ENCODE measurements at regions not wholly inside any gene's neighbourhood (a gene's known extent, or its start where the extent isn't known, plus 50 kb on each side); places are given as distances from the start of the nearest gene placed in this dataset.

DNA sequence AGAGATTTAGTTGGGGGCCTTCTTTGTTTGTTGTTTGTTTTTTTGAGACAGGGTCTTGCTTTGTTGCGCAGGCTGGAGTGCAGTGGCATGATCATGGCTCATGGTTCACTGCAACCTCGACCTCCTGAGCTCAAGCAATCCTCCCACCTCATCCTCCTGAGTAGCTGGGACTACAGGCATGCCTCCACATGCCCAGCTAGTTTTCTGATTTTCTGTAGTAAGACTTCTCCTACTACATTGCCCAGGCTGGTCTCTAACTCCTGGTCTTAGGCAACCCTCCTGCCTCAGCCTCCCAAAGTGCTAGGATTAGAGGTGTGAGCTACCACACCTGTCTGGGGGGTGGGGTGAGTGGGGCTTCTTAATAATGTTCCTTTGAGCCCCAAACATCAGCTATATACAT lies 148.3 kb upstream of the ADAMTS9 start:
- DNase-seq (ENCODE audit: low spot score): no peak
- no peaks in the 10 kb centered on the region for H3K9me3 Mint-ChIP-seq (ENCODE audit: unreplicated experiment)
- H3K27me3 Mint-ChIP-seq (ENCODE audit: unreplicated experiment): no peaks in the 10 kb centered on the region
- peaks cover 2% of the 10 kb centered on the region for H3K4me1 Mint-ChIP-seq (ENCODE audit: unreplicated experiment)
- no peak overlapping the region for H3K27ac Mint-ChIP-seq (ENCODE audit: unreplicated experiment)
- no peaks in the 10 kb centered on the region for H3K36me3 Mint-ChIP-seq (ENCODE audit: low read depth, unreplicated experiment)
- H3K4me3 Mint-ChIP-seq (ENCODE audit: unreplicated experiment): no peak overlapping the region
- TF ChIP-seq CTCF (IDR thresholded peaks at IDR 0.05; ENCODE audit: unreplicated experiment): no peak

- no peaks in the 10 kb centered on the region for H3K36me3 Mint-ChIP-seq (ENCODE audit: low read depth, unreplicated experiment)
- H3K27me3 Mint-ChIP-seq (ENCODE audit: unreplicated experiment): peaks cover 2% of the 10 kb centered on the region
- peaks cover 8% of the 10 kb centered on the region for H3K4me1 Mint-ChIP-seq (ENCODE audit: unreplicated experiment)
- H3K4me3 Mint-ChIP-seq (ENCODE audit: unreplicated experiment): no peak overlapping the region
- no peak for DNase-seq (ENCODE audit: low spot score)
- no peaks in the 10 kb centered on the region for H3K9me3 Mint-ChIP-seq (ENCODE audit: unreplicated experiment)
- H3K27ac Mint-ChIP-seq (ENCODE audit: unreplicated experiment): no peak overlapping the region
- TF ChIP-seq CTCF (IDR thresholded peaks at IDR 0.05; ENCODE audit: unreplicated experiment): no peak
Observed at GRCh38 chr3:64832098-64832497, 144.3 kb upstream of the ADAMTS9 start.

GRCh38 chr3:64830681-64831080 lies 142.9 kb upstream of the ADAMTS9 start:
- H3K36me3 Mint-ChIP-seq (ENCODE audit: low read depth, unreplicated experiment): no peaks in the 10 kb centered on the region
- no peak for TF ChIP-seq CTCF (IDR thresholded peaks at IDR 0.05; ENCODE audit: unreplicated experiment)
- H3K4me1 Mint-ChIP-seq (ENCODE audit: unreplicated experiment): peaks cover 9% of the 10 kb centered on the region
- H3K9me3 Mint-ChIP-seq (ENCODE audit: unreplicated experiment): no peaks in the 10 kb centered on the region
- peaks cover 2% of the 10 kb centered on the region for H3K27me3 Mint-ChIP-seq (ENCODE audit: unreplicated experiment)
- DNase-seq (ENCODE audit: low spot score): no peak
- no peak overlapping the region for H3K27ac Mint-ChIP-seq (ENCODE audit: unreplicated experiment)
- H3K4me3 Mint-ChIP-seq (ENCODE audit: unreplicated experiment): no peak overlapping the region

- H3K27ac Mint-ChIP-seq (ENCODE audit: unreplicated experiment): no peak overlapping the region
- H3K27me3 Mint-ChIP-seq (ENCODE audit: unreplicated experiment): peaks cover 2% of the 10 kb centered on the region
- TF ChIP-seq CTCF (IDR thresholded peaks at IDR 0.05; ENCODE audit: unreplicated experiment): no peak
- H3K4me1 Mint-ChIP-seq (ENCODE audit: unreplicated experiment): peaks cover 17% of the 10 kb centered on the region
- no peak for DNase-seq (ENCODE audit: low spot score)
- no peaks in the 10 kb centered on the region for H3K9me3 Mint-ChIP-seq (ENCODE audit: unreplicated experiment)
- no peak overlapping the region for H3K4me3 Mint-ChIP-seq (ENCODE audit: unreplicated experiment)
- no peaks in the 10 kb centered on the region for H3K36me3 Mint-ChIP-seq (ENCODE audit: low read depth, unreplicated experiment)
Observed at GRCh38 chr3:64829331-64829730, 141.5 kb upstream of the ADAMTS9 start.

DNA sequence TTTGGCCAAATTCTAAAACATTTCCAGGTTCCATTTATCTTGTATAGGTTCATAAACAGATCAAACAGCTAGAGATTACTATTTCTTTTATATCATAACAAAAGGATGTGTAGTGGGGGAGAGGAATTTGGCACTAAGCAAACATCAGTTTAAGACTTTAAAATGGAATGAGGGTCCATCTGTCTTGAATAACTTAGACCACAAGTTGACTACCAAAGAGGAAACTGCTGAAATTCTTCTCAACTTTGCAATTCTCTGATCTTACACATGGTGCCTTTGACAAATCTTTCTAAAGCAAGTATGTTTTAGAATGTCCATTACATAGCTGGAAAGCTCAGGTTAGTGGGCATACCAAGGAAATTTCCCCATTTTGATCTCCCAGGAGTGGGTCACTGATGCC lies 140.5 kb upstream of the ADAMTS9 start:
- H3K27me3 Mint-ChIP-seq (ENCODE audit: unreplicated experiment): peaks cover 2% of the 10 kb centered on the region
- no peaks in the 10 kb centered on the region for H3K9me3 Mint-ChIP-seq (ENCODE audit: unreplicated experiment)
- no peak overlapping the region for H3K4me3 Mint-ChIP-seq (ENCODE audit: unreplicated experiment)
- no peaks in the 10 kb centered on the region for H3K36me3 Mint-ChIP-seq (ENCODE audit: low read depth, unreplicated experiment)
- no peak for TF ChIP-seq CTCF (IDR thresholded peaks at IDR 0.05; ENCODE audit: unreplicated experiment)
- no peak for DNase-seq (ENCODE audit: low spot score)
- H3K27ac Mint-ChIP-seq (ENCODE audit: unreplicated experiment): no peak overlapping the region
- peaks cover 17% of the 10 kb centered on the region for H3K4me1 Mint-ChIP-seq (ENCODE audit: unreplicated experiment)

Data from endothelial cell (in vitro differentiated cells).